ENCODE measurements at regions not wholly inside any gene's neighbourhood (a gene's known extent, or its start where the extent isn't known, plus 50 kb on each side); places are given as distances from the start of the nearest gene placed in this dataset.
"Not testable (repeated sequence)": the region's sequence is repeated elsewhere in the genome, so short reads cannot be mapped to it uniquely, and the experiment has no call there.

DNA sequence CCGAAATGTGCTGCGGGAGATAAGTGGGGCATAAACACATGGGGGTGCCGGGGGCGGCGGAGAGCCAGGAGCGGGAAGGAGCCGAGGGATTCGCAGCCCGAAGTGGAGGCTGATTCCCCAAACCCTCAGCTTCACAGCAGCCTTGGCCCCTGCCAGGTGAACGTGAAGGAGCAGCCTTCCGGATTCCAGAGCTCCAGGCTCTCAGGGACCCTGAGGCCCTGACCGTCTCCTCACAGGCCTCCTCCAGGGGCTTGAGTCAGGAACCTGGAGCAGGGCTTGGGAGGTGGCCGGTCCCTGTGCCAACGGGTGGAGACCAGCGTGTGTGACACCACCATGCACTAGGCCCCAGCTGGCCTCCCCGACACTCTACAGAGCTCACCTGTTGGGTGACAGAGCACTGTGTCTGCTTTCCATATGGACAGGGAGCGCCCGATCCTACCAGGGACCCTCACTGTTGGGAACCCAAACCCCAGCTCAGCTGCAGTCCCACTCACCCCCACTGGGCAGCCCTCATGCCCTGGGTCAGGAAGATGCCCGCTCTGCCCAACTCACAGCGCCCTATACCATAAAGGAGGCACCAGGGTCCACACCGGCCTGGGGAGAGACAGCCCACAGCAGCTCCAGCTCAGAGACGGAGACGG, 117.6 kb upstream of the OTOS start:
- TF ChIP-seq, protein P1, sequence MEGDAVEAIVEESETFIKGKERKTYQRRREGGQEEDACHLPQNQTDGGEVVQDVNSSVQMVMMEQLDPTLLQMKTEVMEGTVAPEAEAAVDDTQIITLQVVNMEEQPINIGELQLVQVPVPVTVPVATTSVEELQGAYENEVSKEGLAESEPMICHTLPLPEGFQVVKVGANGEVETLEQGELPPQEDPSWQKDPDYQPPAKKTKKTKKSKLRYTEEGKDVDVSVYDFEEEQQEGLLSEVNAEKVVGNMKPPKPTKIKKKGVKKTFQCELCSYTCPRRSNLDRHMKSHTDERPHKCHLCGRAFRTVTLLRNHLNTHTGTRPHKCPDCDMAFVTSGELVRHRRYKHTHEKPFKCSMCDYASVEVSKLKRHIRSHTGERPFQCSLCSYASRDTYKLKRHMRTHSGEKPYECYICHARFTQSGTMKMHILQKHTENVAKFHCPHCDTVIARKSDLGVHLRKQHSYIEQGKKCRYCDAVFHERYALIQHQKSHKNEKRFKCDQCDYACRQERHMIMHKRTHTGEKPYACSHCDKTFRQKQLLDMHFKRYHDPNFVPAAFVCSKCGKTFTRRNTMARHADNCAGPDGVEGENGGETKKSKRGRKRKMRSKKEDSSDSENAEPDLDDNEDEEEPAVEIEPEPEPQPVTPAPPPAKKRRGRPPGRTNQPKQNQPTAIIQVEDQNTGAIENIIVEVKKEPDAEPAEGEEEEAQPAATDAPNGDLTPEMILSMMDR (IDR thresholded peaks at IDR 0.05), result no peak
- H3K27ac Mint-ChIP-seq (ENCODE audit: unreplicated experiment), result no peak overlapping the region
- no peak overlapping the region for H3K4me3 Mint-ChIP-seq (ENCODE audit: unreplicated experiment)
- peak; percentile 84 for DNase-seq (ENCODE audit: low spot score)
- H3K27me3 Mint-ChIP-seq (ENCODE audit: low read depth), result no peaks in the 10 kb centered on the region
- peaks cover 18% of the 10 kb centered on the region for H3K4me1 Mint-ChIP-seq (ENCODE audit: low read depth)
- H3K36me3 Mint-ChIP-seq (ENCODE audit: low read depth), result peaks cover 2% of the 10 kb centered on the region
- H3K9me3 Mint-ChIP-seq (ENCODE audit: low read depth), result peaks cover 9% of the 10 kb centered on the region

GRCh38 chr2:240258685-240259084, 118.2 kb upstream of the OTOS start:
- Mint-ChIP-seq H3K27me3 (ENCODE audit: low read depth) (no peaks in the 10 kb centered on the region), H3K27ac (ENCODE audit: unreplicated experiment) (no peak overlapping the region), H3K4me1 (ENCODE audit: low read depth) (peaks cover 18% of the 10 kb centered on the region), H3K36me3 (ENCODE audit: low read depth) (peaks cover 3% of the 10 kb centered on the region), H3K4me3 (ENCODE audit: unreplicated experiment) (no peak overlapping the region), H3K9me3 (ENCODE audit: low read depth) (peaks cover 15% of the 10 kb centered on the region)
- TF ChIP-seq, protein P1 (IDR thresholded peaks at IDR 0.05), result no peak
- peak; percentile 86 for DNase-seq (ENCODE audit: low spot score)

DNA sequence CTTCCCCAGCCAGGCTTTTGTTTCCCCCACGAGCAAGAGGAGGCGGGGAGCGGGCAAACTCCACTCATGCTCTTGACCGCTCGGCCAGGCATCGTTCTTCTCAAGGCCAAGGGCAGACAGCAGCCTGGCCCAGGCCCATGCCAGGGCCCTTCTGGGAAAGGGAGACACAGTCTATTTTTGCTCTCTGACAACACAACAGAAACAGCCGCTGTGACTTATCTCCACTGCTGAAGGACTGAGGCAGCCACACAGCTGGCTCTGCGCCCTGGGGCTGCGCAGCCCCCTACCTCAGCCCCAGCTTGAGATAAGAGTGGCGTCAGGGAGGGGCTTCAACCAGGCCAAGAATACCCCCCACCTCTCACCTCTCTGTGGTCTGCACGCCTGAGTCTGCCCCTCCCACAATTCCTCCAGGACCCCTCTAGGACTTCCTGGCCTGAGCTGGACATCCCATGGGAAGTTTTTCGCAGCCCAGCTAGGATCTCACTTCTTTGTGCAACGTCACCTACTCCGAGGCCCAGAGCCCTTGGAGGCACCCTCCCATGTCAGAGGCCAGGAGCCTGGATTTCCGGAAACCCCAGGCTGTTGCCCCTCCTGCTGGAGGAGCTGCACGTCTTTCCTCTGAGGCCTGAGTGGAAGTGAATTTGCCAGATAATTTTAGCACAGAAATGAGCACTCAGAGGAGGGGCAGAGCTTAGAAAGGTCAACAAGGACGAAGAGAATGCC, 118.9 kb upstream of the OTOS start:
- DNase-seq (ENCODE audit: low spot score), result no peak
- Mint-ChIP-seq H3K36me3 (ENCODE audit: low read depth) (peaks cover 4% of the 10 kb centered on the region), H3K9me3 (ENCODE audit: low read depth) (peaks cover 18% of the 10 kb centered on the region), H3K27ac (ENCODE audit: unreplicated experiment) (peak overlapping the region; percentile 90), H3K4me3 (ENCODE audit: unreplicated experiment) (no peak overlapping the region), H3K4me1 (ENCODE audit: low read depth) (peaks cover 18% of the 10 kb centered on the region), H3K27me3 (ENCODE audit: low read depth) (no peaks in the 10 kb centered on the region)
- TF ChIP-seq, protein P1 (IDR thresholded peaks at IDR 0.05), result peak; percentile 11

DNA sequence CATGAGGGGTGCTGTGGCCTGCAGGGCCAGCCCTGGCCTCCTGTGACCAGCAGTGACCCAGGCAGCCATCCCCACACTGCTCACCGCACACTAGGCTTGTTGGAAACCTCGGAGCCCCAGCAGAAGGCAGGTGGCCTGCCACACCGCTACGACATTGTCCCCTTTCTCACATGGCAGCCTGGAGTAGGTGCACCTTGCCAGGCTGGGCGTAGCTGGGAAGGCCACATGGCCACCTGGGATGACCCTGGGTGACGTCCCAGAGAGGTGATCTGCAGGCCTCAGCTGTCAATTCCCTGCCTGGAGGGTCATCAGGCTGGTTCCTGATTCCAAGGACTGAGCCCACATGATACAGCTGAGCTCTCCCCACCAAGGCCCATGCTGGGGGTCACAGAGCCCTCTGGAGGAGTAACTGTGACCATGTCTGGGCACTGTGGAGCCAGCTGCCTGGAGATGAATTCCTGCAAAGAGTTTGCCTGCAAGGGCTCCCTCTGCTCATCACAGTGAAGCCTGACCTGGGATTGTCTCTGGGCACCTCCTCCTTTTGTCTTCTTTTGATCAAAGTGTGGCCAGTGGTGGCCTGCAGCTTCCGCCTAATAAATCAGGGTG, 119.6 kb upstream of the OTOS start:
- Mint-ChIP-seq H3K27ac (ENCODE audit: unreplicated experiment) (no peak overlapping the region), H3K4me3 (ENCODE audit: unreplicated experiment) (no peak overlapping the region), H3K4me1 (ENCODE audit: low read depth) (peaks cover 18% of the 10 kb centered on the region), H3K27me3 (ENCODE audit: low read depth) (no peaks in the 10 kb centered on the region), H3K36me3 (ENCODE audit: low read depth) (peaks cover 4% of the 10 kb centered on the region), H3K9me3 (ENCODE audit: low read depth) (peaks cover 18% of the 10 kb centered on the region)
- TF ChIP-seq, protein P1 (IDR thresholded peaks at IDR 0.05), result no peak
- no peak for DNase-seq (ENCODE audit: low spot score)

DNA sequence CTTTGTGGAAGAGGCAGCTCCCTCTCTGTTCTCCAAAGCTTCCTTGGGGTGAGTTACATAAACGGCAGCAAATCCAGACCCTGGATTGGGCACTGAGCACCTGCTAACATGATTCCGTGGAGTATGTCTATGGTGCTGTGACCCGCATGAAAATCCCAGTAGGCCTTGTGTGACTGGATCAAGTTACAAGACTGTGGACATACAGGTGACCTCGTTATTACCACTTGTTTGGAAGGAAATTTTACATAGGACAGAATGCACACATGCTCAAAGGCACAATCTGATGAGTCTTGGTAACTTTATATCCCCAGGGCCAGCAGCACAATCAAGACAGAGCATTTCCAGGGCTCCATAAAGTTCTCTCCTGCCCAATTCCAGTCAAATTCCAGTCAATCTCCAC, 120.2 kb upstream of the OTOS start:
- peaks cover 12% of the 10 kb centered on the region for H3K4me1 Mint-ChIP-seq (ENCODE audit: low read depth)
- TF ChIP-seq, protein P1 (IDR thresholded peaks at IDR 0.05), result no peak
- no peak overlapping the region for H3K4me3 Mint-ChIP-seq (ENCODE audit: unreplicated experiment)
- no peak overlapping the region for H3K27ac Mint-ChIP-seq (ENCODE audit: unreplicated experiment)
- H3K36me3 Mint-ChIP-seq (ENCODE audit: low read depth), result peaks cover 4% of the 10 kb centered on the region
- peaks cover 22% of the 10 kb centered on the region for H3K9me3 Mint-ChIP-seq (ENCODE audit: low read depth)
- no peaks in the 10 kb centered on the region for H3K27me3 Mint-ChIP-seq (ENCODE audit: low read depth)
- DNase-seq (ENCODE audit: low spot score), result no peak

DNA sequence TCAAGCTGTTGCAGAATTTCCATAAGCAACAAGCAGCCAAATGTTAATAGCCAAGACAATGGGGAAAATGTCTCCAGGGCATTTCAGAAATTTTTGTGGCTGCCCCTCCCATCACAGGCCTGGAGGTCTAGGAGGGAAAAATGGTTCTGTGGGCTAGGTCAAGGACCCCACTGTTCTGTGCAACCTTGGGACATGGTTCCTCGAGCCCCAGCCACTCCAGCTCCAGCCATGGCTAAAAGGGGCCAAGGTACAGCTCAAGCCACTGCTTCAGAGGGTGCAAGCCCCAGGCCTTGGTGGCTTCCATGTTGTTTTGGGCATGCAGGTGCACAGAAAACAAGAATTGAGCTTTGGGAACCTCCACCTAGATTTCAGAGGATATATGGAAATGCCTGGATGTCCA, 122.1 kb upstream of the OTOS start:
- H3K4me3 Mint-ChIP-seq (ENCODE audit: unreplicated experiment); H3K4me1 Mint-ChIP-seq (ENCODE audit: low read depth); H3K36me3 Mint-ChIP-seq (ENCODE audit: low read depth); DNase-seq (ENCODE audit: low spot score); H3K27me3 Mint-ChIP-seq (ENCODE audit: low read depth); H3K27ac Mint-ChIP-seq (ENCODE audit: unreplicated experiment): not testable (repeated sequence)
- H3K9me3 Mint-ChIP-seq (ENCODE audit: low read depth), result peaks cover 25% of the 10 kb centered on the region
